Mesendoderm (in vitro differentiated cells): ENCODE measurements at regions not wholly inside any gene's neighbourhood (a gene's known extent, or its start where the extent isn't known, plus 50 kb on each side); places are given as distances from the start of the nearest gene placed in this dataset.
"Not testable (repeated sequence)": the region's sequence is repeated elsewhere in the genome, so short reads cannot be mapped to it uniquely, and the experiment has no call there.

Experiments used
- DNase-seq: peaks from one replicate; pipeline ENCODE4 v3.0.0; 2013
- H2AK5ac ChIP-seq: 2 replicates; pipeline ENCODE4 v1.6.1; 2013; ENCODE audit warnings: low read length, inconsistent platforms
- H2BK120ac ChIP-seq: 2 replicates; pipeline ENCODE4 v1.6.1; 2013; ENCODE audit warnings: low read depth, mild to moderate bottlenecking, low read length, moderate library complexity, mixed read lengths
- H2BK15ac ChIP-seq: replicated peaks from 2 replicates; pipeline ENCODE4 v1.6.1; 2013; ENCODE audit warnings: low read depth, mild to moderate bottlenecking, moderate library complexity
- H2BK5ac ChIP-seq: 2 replicates; pipeline ENCODE4 v1.6.1; 2013; ENCODE audit warnings: low read length, inconsistent platforms
- H3K18ac ChIP-seq: 2 replicates; pipeline ENCODE4 v1.6.1; 2013; ENCODE audit warnings: mild to moderate bottlenecking, low read length, mixed read lengths
- H3K23ac ChIP-seq: one replicate; pipeline ENCODE4 v1.6.1; 2013; ENCODE audit warnings: low read length
- H3K27ac ChIP-seq: 2 replicates; pipeline ENCODE4 v1.5.1; 2013; ENCODE audit warnings: low read depth, mild to moderate bottlenecking, inconsistent platforms, low read length, moderate library complexity
- H3K27me3 ChIP-seq: 2 replicates; pipeline ENCODE4 v1.6.1; 2013; ENCODE audit warnings: low read length, control low read depth, mild to moderate bottlenecking, inconsistent platforms; ENCODE audit not compliant: insufficient read depth, poor library complexity
- H3K36me3 ChIP-seq: 2 replicates; pipeline ENCODE4 v1.6.1; 2013; ENCODE audit warnings: low read length, inconsistent platforms; ENCODE audit not compliant: control insufficient read depth, insufficient read depth
- H3K4ac ChIP-seq: one replicate; pipeline ENCODE4 v1.6.1; 2013; ENCODE audit warnings: low read depth, mild to moderate bottlenecking, low read length, moderate library complexity
- H3K4me1 ChIP-seq: 2 replicates; pipeline ENCODE4 v1.6.1; 2013; ENCODE audit warnings: low read depth, low read length, inconsistent platforms; ENCODE audit not compliant: control insufficient read depth
- H3K4me2 ChIP-seq: 2 replicates; pipeline ENCODE4 v1.6.1; 2013; ENCODE audit warnings: low read length
- H3K4me3 ChIP-seq: 2 replicates; pipeline ENCODE4 v1.5.1; 2013; ENCODE audit warnings: mild to moderate bottlenecking, low read length
- H3K56ac ChIP-seq: one replicate; pipeline ENCODE4 v1.6.1; 2013; ENCODE audit warnings: low read length
- H3K79me1 ChIP-seq: 2 replicates; pipeline ENCODE4 v1.6.1; 2013; ENCODE audit warnings: low read length, inconsistent platforms
- H3K79me2 ChIP-seq: 2 replicates; pipeline ENCODE4 v1.6.1; 2013; ENCODE audit warnings: mild to moderate bottlenecking, low read length; ENCODE audit not compliant: control insufficient read depth, insufficient read depth
- H3K9ac ChIP-seq: 2 replicates; pipeline ENCODE4 v1.6.1; 2013; ENCODE audit warnings: low read length, inconsistent platforms
- H4K5ac ChIP-seq: one replicate; pipeline ENCODE4 v1.6.1; 2013; ENCODE audit warnings: low read length
- H4K8ac ChIP-seq: one replicate; pipeline ENCODE4 v1.6.1; 2013; ENCODE audit warnings: low read depth, mild to moderate bottlenecking, control low read depth, low read length, moderate library complexity
- WGBS: extraction: QIAGEN DNeasy Blood & Tissue Kit; methylation state at CpG from one replicate; pipeline ENCODE4 v1.1.7; 2013; ENCODE audit warnings: low lambda C conversion rate, missing lambda C conversion rate; ENCODE audit not compliant: insufficient coverage; ENCODE audit errors: extremely low coverage; 5-methylcytosine and 5-hydroxymethylcytosine counted together

DNA sequence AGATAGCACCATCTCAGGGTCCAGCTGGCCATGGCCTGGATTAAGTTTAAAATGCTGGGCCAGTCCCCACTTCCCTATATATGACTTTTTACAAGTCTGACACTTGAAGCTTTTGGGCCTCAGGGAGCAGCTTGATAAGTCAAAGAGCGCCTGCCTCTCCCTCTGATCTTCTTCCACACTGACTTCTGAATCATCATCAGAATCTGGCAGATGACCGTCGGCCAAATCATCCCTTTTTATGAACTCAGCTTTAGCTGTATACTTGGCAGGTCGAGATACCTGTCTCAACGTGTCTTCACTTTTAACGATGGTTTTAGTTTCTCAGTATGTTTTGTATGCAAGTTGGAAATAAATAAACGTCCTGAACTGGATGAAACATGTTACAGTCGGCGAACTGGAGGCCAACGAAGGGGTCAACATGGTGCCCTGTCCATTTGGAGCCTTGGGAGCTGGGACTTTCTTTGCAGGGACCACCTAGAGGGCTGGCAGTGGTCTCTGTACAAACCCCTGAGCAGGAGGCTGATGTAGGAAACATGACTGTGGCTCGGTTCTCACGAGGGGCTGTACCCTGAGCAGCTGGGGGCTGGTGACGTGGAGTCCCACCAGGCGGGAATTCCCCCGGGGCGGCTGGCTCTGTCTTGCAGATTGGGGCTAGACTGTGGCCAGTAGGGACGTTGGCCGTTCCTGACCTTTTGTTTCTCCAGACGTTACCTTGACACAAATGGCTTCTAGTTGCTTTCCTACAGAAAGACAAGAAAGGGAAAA lies 153.8 kb upstream of the PRKX start:
- H3K4ac ChIP-seq, H2BK15ac ChIP-seq, H3K4me3 ChIP-seq, H4K8ac ChIP-seq, H3K18ac ChIP-seq, H4K5ac ChIP-seq, H3K4me1 ChIP-seq, H3K4me2 ChIP-seq, H3K36me3 ChIP-seq, H3K23ac ChIP-seq, H2BK120ac ChIP-seq, H3K56ac ChIP-seq, H3K9ac ChIP-seq, H3K79me2 ChIP-seq, H3K27me3 ChIP-seq, H3K79me1 ChIP-seq, DNase-seq, H2BK5ac ChIP-seq, H3K27ac ChIP-seq, H2AK5ac ChIP-seq: not testable (repeated sequence)
- no CpG with 5 or more reads among the region's 19 CpGs for WGBS

DNA sequence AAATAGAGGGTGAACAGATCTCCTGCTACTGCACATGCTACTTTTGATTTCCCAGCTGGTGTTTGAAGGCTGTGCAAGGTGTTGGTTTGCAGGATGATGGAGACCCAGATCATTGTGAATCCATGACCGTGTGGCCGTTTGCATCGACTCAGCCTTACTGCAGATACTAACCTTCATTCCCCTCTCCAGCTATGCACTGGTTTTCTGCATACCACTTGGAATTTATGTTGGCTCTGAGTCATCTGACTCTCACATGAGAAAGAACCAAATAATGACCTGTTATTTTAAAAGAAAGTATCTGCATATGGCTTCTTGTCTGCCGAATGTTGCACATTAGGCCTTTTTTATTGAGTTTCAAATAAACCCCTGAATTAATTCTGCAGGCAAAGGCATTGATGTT lies 144.9 kb upstream of the PRKX start:
- H3K18ac ChIP-seq, H3K9ac ChIP-seq, H2BK15ac ChIP-seq, H3K27ac ChIP-seq, H4K5ac ChIP-seq, H3K27me3 ChIP-seq, H3K79me2 ChIP-seq, H3K23ac ChIP-seq, H2BK5ac ChIP-seq, H3K4me3 ChIP-seq, H2AK5ac ChIP-seq, H3K56ac ChIP-seq, H4K8ac ChIP-seq, DNase-seq, H3K79me1 ChIP-seq, H3K36me3 ChIP-seq, H3K4me1 ChIP-seq, H3K4me2 ChIP-seq, H3K4ac ChIP-seq, H2BK120ac ChIP-seq: not testable (repeated sequence)
- no CpG with 5 or more reads among the region's 4 CpGs for WGBS

- H3K56ac ChIP-seq, H3K9ac ChIP-seq, H2BK120ac ChIP-seq, H4K5ac ChIP-seq, H2BK15ac ChIP-seq, H3K27me3 ChIP-seq, H2AK5ac ChIP-seq, H3K4ac ChIP-seq, DNase-seq, H3K79me2 ChIP-seq, H2BK5ac ChIP-seq, H3K4me3 ChIP-seq, H3K79me1 ChIP-seq, H4K8ac ChIP-seq, H3K4me1 ChIP-seq, H3K23ac ChIP-seq, H3K27ac ChIP-seq, H3K18ac ChIP-seq, H3K4me2 ChIP-seq, H3K36me3 ChIP-seq: not testable (repeated sequence)
- WGBS, result no CpG with 5 or more reads among the region's 85 CpGs
Measured at GRCh38 chrX:3843522-3844145, 130.2 kb upstream of the PRKX start.

GRCh38 chrX:3842822-3843521 lies 129.5 kb upstream of the PRKX start:
- H3K27me3 ChIP-seq, H3K79me2 ChIP-seq, H3K4me2 ChIP-seq, H3K36me3 ChIP-seq, H3K9ac ChIP-seq, H2BK15ac ChIP-seq, H2AK5ac ChIP-seq, H3K4me3 ChIP-seq, H3K56ac ChIP-seq, H3K4ac ChIP-seq, H3K79me1 ChIP-seq, H2BK120ac ChIP-seq, H3K27ac ChIP-seq, H3K23ac ChIP-seq, H3K18ac ChIP-seq, DNase-seq, H4K5ac ChIP-seq, H2BK5ac ChIP-seq, H4K8ac ChIP-seq, H3K4me1 ChIP-seq: not testable (repeated sequence)
- no CpG with 5 or more reads among the region's 70 CpGs for WGBS

DNA sequence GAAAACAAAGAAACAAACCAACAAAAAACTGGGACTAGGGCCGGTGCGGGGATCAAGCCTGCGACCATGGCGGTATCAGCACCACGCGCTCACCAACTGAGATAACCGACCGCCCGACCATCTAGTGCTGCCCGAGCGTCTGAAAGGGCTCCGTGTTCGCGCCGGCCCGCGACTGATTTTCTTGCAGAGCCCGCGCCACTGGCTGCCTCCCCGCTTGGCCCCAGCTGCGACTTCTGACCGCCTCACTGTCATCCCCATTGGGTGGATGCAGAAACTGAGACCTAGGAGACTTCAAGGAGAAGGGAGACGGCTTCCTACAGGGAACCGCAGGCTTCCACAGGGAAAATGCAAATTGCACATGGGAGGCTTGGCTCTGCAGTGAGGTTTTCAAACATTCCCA lies 125.3 kb upstream of the PRKX start:
- no CpG with 5 or more reads among the region's 24 CpGs for WGBS
- H3K9ac ChIP-seq, result not testable (repeated sequence)

More for the DNA sequence above, 125.3 kb upstream of the PRKX start:
- not testable (repeated sequence) for H2BK120ac ChIP-seq, H3K79me1 ChIP-seq, H3K4me1 ChIP-seq, H3K4me2 ChIP-seq, H3K4ac ChIP-seq, H3K56ac ChIP-seq, H3K27me3 ChIP-seq, DNase-seq, H4K8ac ChIP-seq, H3K27ac ChIP-seq, H2BK5ac ChIP-seq, H2BK15ac ChIP-seq, H3K79me2 ChIP-seq, H2AK5ac ChIP-seq, H3K18ac ChIP-seq, H3K4me3 ChIP-seq, H4K5ac ChIP-seq, H3K23ac ChIP-seq, H3K36me3 ChIP-seq
